Stomach (tissue), 8 donors: ENCODE measurements at regions not wholly inside any gene's neighbourhood (a gene's known extent, or its start where the extent isn't known, plus 50 kb on each side); places are given as distances from the start of the nearest gene placed in this dataset.
A peak's percentile ranks its signal among the peaks of the same experiment; 100 is the strongest.

Source experiments
- DNase-seq, 2 donors: peaks; one replicate each; pipeline versions ENCODE4 v3.0.0 to v3.0.0-alpha.2; 2013 to 2019
- H3K27ac ChIP-seq, 5 donors: fragments of 200-600 bp in 4 of 5; sonication (generic) in 4 of 5; one replicate each; pipeline ENCODE4 v1.5.1; 2013 to 2019; ENCODE audit warnings: mild to moderate bottlenecking in 1 of 5, moderate library complexity in 1 of 5
- H3K27me3 ChIP-seq, 3 donors: fragments of 200-600 bp; sonication (generic); one replicate each; pipeline ENCODE4 v1.5.1; 2017 to 2019; ENCODE audit warnings: mixed run types in 1 of 3
- H3K36me3 ChIP-seq, 4 donors: fragments of 200-600 bp; sonication (generic); 1 replicate in 3 of 4; 2 replicates in 1 of 4; pipeline ENCODE4 v1.5.1; 2016 to 2019
- H3K4me1 ChIP-seq, 4 donors: fragments of 200-600 bp; sonication (generic); one replicate each; pipeline ENCODE4 v1.5.1; 2016 to 2019
- H3K4me3 ChIP-seq, 4 donors: fragments of 200-600 bp; sonication (generic) in 3 of 4; one replicate each; pipeline ENCODE4 v1.5.1; 2016 to 2019; ENCODE audit warnings: mild to moderate bottlenecking in 1 of 4
- H3K9me3 ChIP-seq, 4 donors: fragments of 200-600 bp; sonication (generic); one replicate each; pipeline ENCODE4 v1.5.1; 2016 to 2019
- CTCF ChIP-seq, 7 experiments: fragments of 450-650 bp in 4 of 7; fragments of 200-600 bp in 3 of 7; sonication (generic) in 3 of 7; IDR thresholded peaks; one replicate each; pipeline ENCODE4 v1.5.1; 2016 to 2019; ENCODE audit warnings: antibody characterized with exemption in 7 of 7, control low read depth in 2 of 7, mild to moderate bottlenecking in 1 of 7
- EP300 ChIP-seq: sonication (generic); formaldehyde crosslinking; IDR thresholded peaks from one replicate; pipeline ENCODE4 v1.6.1; 2017; ENCODE audit warnings: antibody characterized with exemption
- POLR2A ChIP-seq, 4 donors: fragments of 450-650 bp; IDR thresholded peaks; one replicate each; pipeline ENCODE4 v1.6.1; 2016; ENCODE audit warnings: antibody characterized with exemption in 4 of 4, control low read depth in 2 of 4, mild to moderate bottlenecking in 1 of 4, moderate library complexity in 1 of 4
- POLR2AphosphoS5 ChIP-seq, 3 donors: sonication (generic); formaldehyde crosslinking; IDR thresholded peaks; one replicate each; pipeline ENCODE4 v1.6.1; 2016; ENCODE audit warnings: antibody characterized with exemption in 3 of 3
- WGBS, 5 donors: extraction: QIAGEN DNeasy Blood & Tissue Kit in 3 of 5; methylation state at CpG; one replicate each; pipeline versions ENCODE4 v1.1.5 to v1.1.7; 2013 to 2018; 5-methylcytosine and 5-hydroxymethylcytosine counted together
- intact Hi-C: fragments of 100-400 bp; cut with DNase I; formaldehyde crosslinking; loops from one replicate; pipeline ENCODE4 v1.15.1; 2023; ENCODE audit warnings: low total_unique reads
- donor health status: healthy with polysubstance abuse.
- donor health status: Bipolar disorder and iron deficiency.
- donor health status: healthy.

GRCh38 chr3:34008191-34008590 lies 209.8 kb downstream of the PDCD6IP start:
- Histone ChIP-seq H3K4me1 (peaks cover 0 to 16% (median 2%) of the 10 kb centered on the region in 4 donors), H3K36me3 (no peaks in the 10 kb centered on the region), H3K4me3 (no peak overlapping the region), H3K9me3 (no peaks in the 10 kb centered on the region), H3K27me3 (no peaks in the 10 kb centered on the region), H3K27ac (no peak overlapping the region)
- intact Hi-C loops: no loop called here
- 83 to 97% (median 95%) methylated on average over 1 of the region's 1 CpG for WGBS, 5 donors
- TF ChIP-seq CTCF (IDR thresholded peaks at IDR 0.05) (no peak), POLR2A (IDR thresholded peaks at IDR 0.05) (no peak), POLR2AphosphoS5 (IDR thresholded peaks at IDR 0.05) (no peak), EP300 (no peak)
- no peak for DNase-seq

GRCh38 chr3:34008836-34009809 lies 210.7 kb downstream of the PDCD6IP start:
- H3K9me3 ChIP-seq: no peaks in the 10 kb centered on the region
- H3K27me3 ChIP-seq: no peaks in the 10 kb centered on the region
- 48 to 67% (median 59%) methylated on average over 2 of the region's 2 CpGs for WGBS, 5 donors
- H3K36me3 ChIP-seq: no peaks in the 10 kb centered on the region
- intact Hi-C loops: no loop called here
- H3K27ac ChIP-seq: no peak overlapping the region
- TF ChIP-seq EP300: no peak
- TF ChIP-seq CTCF (IDR thresholded peaks at IDR 0.05): no peak
- no peak for TF ChIP-seq POLR2AphosphoS5 (IDR thresholded peaks at IDR 0.05)
- no peak for TF ChIP-seq POLR2A (IDR thresholded peaks at IDR 0.05)
- H3K4me3 ChIP-seq: no peak overlapping the region
- peaks cover 0 to 16% (median 2%) of the 10 kb centered on the region in 4 donors for H3K4me1 ChIP-seq
- no peak for DNase-seq

GRCh38 chr3:34011171-34012101 lies 213.0 kb downstream of the PDCD6IP start:
- WGBS, 5 donors: 89 to 93% (median 91%) methylated on average over 3 of the region's 3 CpGs
- no peaks in the 10 kb centered on the region for H3K27me3 ChIP-seq
- TF ChIP-seq POLR2A (IDR thresholded peaks at IDR 0.05): no peak
- TF ChIP-seq CTCF (IDR thresholded peaks at IDR 0.05): no peak
- no peak for TF ChIP-seq EP300
- TF ChIP-seq POLR2AphosphoS5 (IDR thresholded peaks at IDR 0.05): no peak
- H3K4me1 ChIP-seq: peaks cover 0 to 16% (median 2%) of the 10 kb centered on the region in 4 donors
- no peak for DNase-seq
- H3K27ac ChIP-seq: peak overlapping the region in 1 of 5 donors; percentile 14
- intact Hi-C loops: no loop called here
- no peak overlapping the region for H3K4me3 ChIP-seq
- H3K9me3 ChIP-seq: no peaks in the 10 kb centered on the region
- no peaks in the 10 kb centered on the region for H3K36me3 ChIP-seq

- 21 to 35% (median 28%) methylated on average over 2 of the region's 2 CpGs for WGBS, 5 donors
- Histone ChIP-seq H3K9me3 (no peaks in the 10 kb centered on the region), H3K4me3 (no peak overlapping the region), H3K4me1 (peaks cover 0 to 16% (median 2%) of the 10 kb centered on the region in 4 donors), H3K36me3 (no peaks in the 10 kb centered on the region), H3K27me3 (no peaks in the 10 kb centered on the region), H3K27ac (peak overlapping the region in 1 of 5 donors; percentile 14)
- no peak for TF ChIP-seq POLR2A (IDR thresholded peaks at IDR 0.05)
- TF ChIP-seq POLR2AphosphoS5 (IDR thresholded peaks at IDR 0.05): peak in 2 of 3 donors; percentile 21 to 54
- TF ChIP-seq EP300: no peak
- TF ChIP-seq CTCF (IDR thresholded peaks at IDR 0.05): no peak
- intact Hi-C loops: no loop called here
- DNase-seq: peak in 1 of 2 donors; percentile 46
Measured at GRCh38 chr3:34012102-34012461, 213.7 kb downstream of the PDCD6IP start.
